Fibroblast of lung (primary cell): ENCODE measurements at regions not wholly inside any gene's neighbourhood (a gene's known extent, or its start where the extent isn't known, plus 50 kb on each side); places are given as distances from the start of the nearest gene placed in this dataset.

ENCODE experiments used
- DNase-seq, 2 donors: peaks; one replicate each; pipeline versions ENCODE4 v3.0.0 to v3.0.0-alpha.2; 2010; ENCODE audit warnings: low read depth in 2 of 2
- H2AFZ ChIP-seq: 2 replicates; pipeline ENCODE4 v1.5.1; 2012; ENCODE audit warnings: low read length, control low read depth, inconsistent platforms
- H3K27ac ChIP-seq: 2 replicates; pipeline ENCODE4 v1.5.1; 2011; ENCODE audit warnings: low read length, control low read depth; ENCODE audit not compliant: insufficient read depth
- H3K27me3 ChIP-seq: 2 replicates; pipeline ENCODE4 v1.5.1; 2011; ENCODE audit warnings: mild to moderate bottlenecking, low read length; ENCODE audit not compliant: control insufficient read depth, insufficient read depth
- H3K36me3 ChIP-seq: 2 replicates; pipeline ENCODE4 v1.5.1; 2011; ENCODE audit warnings: low read length; ENCODE audit not compliant: control insufficient read depth, insufficient read depth
- H3K4me1 ChIP-seq: 2 replicates; pipeline ENCODE4 v1.5.1; 2011; ENCODE audit warnings: low read length; ENCODE audit not compliant: control insufficient read depth, insufficient read depth; ENCODE audit errors: extremely low read depth
- H3K4me2 ChIP-seq: 2 replicates; pipeline ENCODE4 v1.5.1; 2011; ENCODE audit warnings: low read length, control low read depth; ENCODE audit not compliant: insufficient read depth; ENCODE audit errors: extremely low read depth
- H3K4me3 ChIP-seq, 4 experiments: fragments of 200-600 bp in 1 of 4; sonication (generic) in 1 of 4; replicated peaks in 1 of 4; 2 replicates each; pipeline ENCODE4 v1.5.1; 2011 to 2016; ENCODE audit warnings: low read length in 4 of 4, low read depth in 3 of 4, mild to moderate bottlenecking in 3 of 4, control low read depth in 2 of 4, inconsistent platforms in 1 of 4, mixed read lengths in 1 of 4; ENCODE audit not compliant: insufficient read depth in 1 of 4; ENCODE audit errors: control extremely low read depth in 1 of 4
- H3K79me2 ChIP-seq: 2 replicates; pipeline ENCODE4 v1.5.1; 2012; ENCODE audit warnings: mild to moderate bottlenecking, low read length, inconsistent platforms; ENCODE audit not compliant: control insufficient read depth, insufficient read depth
- H3K9ac ChIP-seq: 2 replicates; pipeline ENCODE4 v1.5.1; 2011; ENCODE audit warnings: mild to moderate bottlenecking, low read length, control low read depth; ENCODE audit not compliant: insufficient read depth
- H3K9me3 ChIP-seq: 2 replicates; pipeline ENCODE4 v1.5.1; 2012; ENCODE audit warnings: low read depth, low read length; ENCODE audit not compliant: control insufficient read depth, insufficient read depth
- H4K20me1 ChIP-seq: 2 replicates; pipeline ENCODE4 v1.5.1; 2011; ENCODE audit warnings: low read length; ENCODE audit not compliant: control insufficient read depth, insufficient read depth; ENCODE audit errors: extremely low read depth
- EZH2 ChIP-seq: IDR thresholded peaks from 2 replicates; pipeline ENCODE4 v1.5.1; 2012; ENCODE audit warnings: low read length, control low read depth, mild to moderate bottlenecking; ENCODE audit errors: missing control alignments
- TF ChIP-seq, protein P1 (sequence below), 2 donors: IDR thresholded peaks in 1 of 2; conservative IDR thresholded peaks in 1 of 2; 1 replicate in 1 of 2; 2 replicates in 1 of 2; pipeline ENCODE4 v1.5.1; 2011 to 2012; ENCODE audit warnings: low read length in 2 of 2, control low read depth in 1 of 2, inconsistent platforms in 1 of 2, low read depth in 1 of 2, mild to moderate bottlenecking in 1 of 2

DNA sequence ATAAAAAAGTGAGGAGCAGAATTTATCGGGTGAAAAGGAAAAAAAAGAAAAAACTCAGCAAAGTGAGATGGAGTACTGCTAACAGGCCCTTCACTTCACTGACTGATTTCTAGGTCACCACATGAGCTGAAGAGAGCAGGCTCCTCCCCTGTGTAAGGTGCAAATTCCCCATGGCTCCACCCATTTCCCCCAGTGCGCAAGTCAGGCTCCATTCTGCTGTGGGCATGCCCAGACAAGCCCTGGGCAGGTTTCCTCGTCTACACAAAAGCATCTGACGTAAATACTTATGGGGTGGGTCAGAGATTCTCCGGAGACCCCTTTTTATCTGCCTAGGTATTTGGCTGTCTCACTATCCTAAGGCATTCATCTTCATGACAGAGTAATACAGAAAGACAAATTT is 157.9 kb downstream of the MAGEB5 start:
- no peaks in the 10 kb centered on the region for H3K4me1 ChIP-seq
- TF ChIP-seq EZH2: no peak
- TF ChIP-seq, protein P1, sequence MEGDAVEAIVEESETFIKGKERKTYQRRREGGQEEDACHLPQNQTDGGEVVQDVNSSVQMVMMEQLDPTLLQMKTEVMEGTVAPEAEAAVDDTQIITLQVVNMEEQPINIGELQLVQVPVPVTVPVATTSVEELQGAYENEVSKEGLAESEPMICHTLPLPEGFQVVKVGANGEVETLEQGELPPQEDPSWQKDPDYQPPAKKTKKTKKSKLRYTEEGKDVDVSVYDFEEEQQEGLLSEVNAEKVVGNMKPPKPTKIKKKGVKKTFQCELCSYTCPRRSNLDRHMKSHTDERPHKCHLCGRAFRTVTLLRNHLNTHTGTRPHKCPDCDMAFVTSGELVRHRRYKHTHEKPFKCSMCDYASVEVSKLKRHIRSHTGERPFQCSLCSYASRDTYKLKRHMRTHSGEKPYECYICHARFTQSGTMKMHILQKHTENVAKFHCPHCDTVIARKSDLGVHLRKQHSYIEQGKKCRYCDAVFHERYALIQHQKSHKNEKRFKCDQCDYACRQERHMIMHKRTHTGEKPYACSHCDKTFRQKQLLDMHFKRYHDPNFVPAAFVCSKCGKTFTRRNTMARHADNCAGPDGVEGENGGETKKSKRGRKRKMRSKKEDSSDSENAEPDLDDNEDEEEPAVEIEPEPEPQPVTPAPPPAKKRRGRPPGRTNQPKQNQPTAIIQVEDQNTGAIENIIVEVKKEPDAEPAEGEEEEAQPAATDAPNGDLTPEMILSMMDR (conservative IDR thresholded peaks at IDR 0.05 in 1 of 2, IDR thresholded peaks at IDR 0.05 in 1 of 2; ENCODE audit: low read depth in 1 of 2, low read length in 2 of 2): no peak
- no peak overlapping the region for H3K27ac ChIP-seq
- H3K9me3 ChIP-seq: no peaks in the 10 kb centered on the region
- no peak for DNase-seq
- no peaks in the 10 kb centered on the region for H3K27me3 ChIP-seq
- H2AFZ ChIP-seq: no peak overlapping the region
- H4K20me1 ChIP-seq: no peaks in the 10 kb centered on the region
- no peaks in the 10 kb centered on the region for H3K79me2 ChIP-seq
- H3K9ac ChIP-seq: no peak overlapping the region
- H3K4me3 ChIP-seq: no peak overlapping the region
- H3K36me3 ChIP-seq: no peaks in the 10 kb centered on the region
- H3K4me2 ChIP-seq: no peak overlapping the region

DNA sequence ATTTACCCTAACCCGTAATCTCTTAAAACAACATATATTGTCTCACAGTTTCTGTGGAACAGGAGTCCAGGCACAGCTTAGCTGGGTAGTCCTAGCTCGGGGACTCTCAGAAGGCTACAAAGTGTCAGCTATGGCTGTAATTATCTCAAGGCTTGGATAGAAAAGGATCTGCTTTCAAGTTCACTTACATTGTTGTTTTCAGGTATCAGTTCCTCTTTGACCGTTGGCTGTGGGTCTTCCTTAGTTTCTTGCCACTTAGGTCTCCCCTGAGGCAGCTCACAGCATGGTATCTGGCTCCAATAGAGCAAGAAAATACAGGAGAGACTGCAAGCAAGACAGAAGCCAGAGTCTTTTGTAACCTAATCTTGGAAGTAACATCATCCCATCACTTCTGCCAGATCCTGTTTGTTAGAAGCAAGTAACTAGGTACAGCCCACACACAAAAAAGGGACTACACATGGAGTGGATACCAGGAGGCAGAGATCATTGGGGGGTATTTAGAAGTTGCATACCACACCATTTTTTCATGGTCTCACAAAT is 137.0 kb downstream of the MAGEB5 start:
- TF ChIP-seq, protein P1 (conservative IDR thresholded peaks at IDR 0.05 in 1 of 2, IDR thresholded peaks at IDR 0.05 in 1 of 2; ENCODE audit: low read depth in 1 of 2, low read length in 2 of 2): no peak
- TF ChIP-seq EZH2: no peak
- no peak overlapping the region for H3K4me3 ChIP-seq
- no peak overlapping the region for H3K27ac ChIP-seq
- no peak overlapping the region for H2AFZ ChIP-seq
- no peaks in the 10 kb centered on the region for H3K79me2 ChIP-seq
- no peaks in the 10 kb centered on the region for H3K36me3 ChIP-seq
- H3K9me3 ChIP-seq: no peaks in the 10 kb centered on the region
- no peak overlapping the region for H3K4me2 ChIP-seq
- H4K20me1 ChIP-seq: no peaks in the 10 kb centered on the region
- no peaks in the 10 kb centered on the region for H3K4me1 ChIP-seq
- no peak overlapping the region for H3K9ac ChIP-seq
- DNase-seq: no peak
- no peaks in the 10 kb centered on the region for H3K27me3 ChIP-seq

DNA sequence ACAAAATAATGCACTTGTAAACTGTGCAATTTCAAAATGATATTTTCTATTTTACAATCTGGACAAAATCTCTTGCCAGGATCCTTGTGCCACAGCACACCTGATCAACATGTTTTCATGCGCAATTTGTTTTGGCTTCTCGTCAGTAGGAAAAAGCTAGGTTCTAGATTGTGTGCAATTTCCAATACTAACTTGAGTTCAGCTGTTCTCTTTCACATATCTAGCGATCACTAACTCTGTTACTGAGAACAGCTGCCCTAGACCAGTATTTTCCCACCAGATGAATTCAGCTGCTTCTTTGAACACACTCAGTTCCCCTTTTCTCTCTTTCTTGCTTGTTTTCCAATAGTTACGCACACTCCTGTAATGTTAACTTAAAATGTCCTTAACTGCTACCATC is 131.2 kb downstream of the MAGEB5 start:
- Histone ChIP-seq H4K20me1 (no peaks in the 10 kb centered on the region), H3K9me3 (no peaks in the 10 kb centered on the region), H3K79me2 (no peaks in the 10 kb centered on the region), H3K27me3 (no peaks in the 10 kb centered on the region), H3K36me3 (no peaks in the 10 kb centered on the region), H2AFZ (no peak overlapping the region), H3K9ac (no peak overlapping the region), H3K4me1 (no peaks in the 10 kb centered on the region), H3K4me3 (no peak overlapping the region), H3K4me2 (no peak overlapping the region), H3K27ac (no peak overlapping the region)
- DNase-seq: no peak
- no peak for TF ChIP-seq EZH2
- TF ChIP-seq, protein P1 (conservative IDR thresholded peaks at IDR 0.05 in 1 of 2, IDR thresholded peaks at IDR 0.05 in 1 of 2; ENCODE audit: low read depth in 1 of 2, low read length in 2 of 2): no peak
